HAP-1 (cell line): ENCODE measurements at regions not wholly inside any gene's neighbourhood (a gene's known extent, or its start where the extent isn't known, plus 50 kb on each side); places are given as distances from the start of the nearest gene placed in this dataset.

Source experiments
- DNase-seq, 2 experiments: peaks; one replicate each; pipeline ENCODE4 v3.0.0-alpha.2; 2016 to 2020; ENCODE audit warnings: low spot score in 2 of 2
- H3K27me3 ChIP-seq: fragments of 250-450 bp; sonication (Bioruptor Pico); 2 replicates; pipeline ENCODE4 v1.5.1; 2020; ENCODE audit warnings: low read depth, mild to moderate bottlenecking, moderate library complexity
- H3K36me3 ChIP-seq: fragments of 250-450 bp; sonication (Bioruptor Pico); replicated peaks from 2 replicates; pipeline ENCODE4 v1.5.1; 2020; ENCODE audit warnings: mild to moderate bottlenecking
- H3K4me1 ChIP-seq: fragments of 250-450 bp; sonication (Bioruptor Pico); 2 replicates; pipeline ENCODE4 v1.5.1; 2020; ENCODE audit warnings: mild to moderate bottlenecking
- H3K4me3 ChIP-seq: fragments of 250-450 bp; sonication (Bioruptor Pico); 2 replicates; pipeline ENCODE4 v1.5.1; 2020; ENCODE audit warnings: mild to moderate bottlenecking, moderate library complexity
- H3K9me3 ChIP-seq: fragments of 250-450 bp; sonication (Bioruptor Pico); 2 replicates; pipeline ENCODE4 v1.5.1; 2020; ENCODE audit warnings: mild to moderate bottlenecking, moderate library complexity
- in situ Hi-C: fragments of 300-500 bp; cut with MboI; formaldehyde crosslinking; loops from 3 replicates; pipeline ENCODE4 v1.14.3; 2020; ENCODE audit warnings: low sequenced_read_pairs, inconsistent platforms, mixed read lengths

GRCh38 chr1:233513431-233513830 lies 100.5 kb upstream of the KCNK1 start:
- Histone ChIP-seq H3K4me3 (no peak overlapping the region), H3K4me1 (no peaks in the 10 kb centered on the region), H3K27me3 (0 out of 2 replicates have a peak, but pooled peaks cover 2% of the 10 kb centered on the region), H3K9me3 (no peaks in the 10 kb centered on the region), H3K36me3 (no peaks in the 10 kb centered on the region)
- in situ Hi-C loops = no loop called here
- no peak for DNase-seq

- DNase-seq = no peak
- Histone ChIP-seq H3K27me3 (no peaks in the 10 kb centered on the region), H3K4me1 (no peaks in the 10 kb centered on the region), H3K36me3 (no peaks in the 10 kb centered on the region), H3K4me3 (no peak overlapping the region), H3K9me3 (no peaks in the 10 kb centered on the region)
- in situ Hi-C loops = no loop called here
Measured at GRCh38 chr1:233514946-233515391, 98.9 kb upstream of the KCNK1 start.

GRCh38 chr1:233516732-233517131 lies 97.2 kb upstream of the KCNK1 start:
- in situ Hi-C loops = no loop called here
- Histone ChIP-seq H3K4me1 (no peaks in the 10 kb centered on the region), H3K9me3 (no peaks in the 10 kb centered on the region), H3K27me3 (no peaks in the 10 kb centered on the region), H3K36me3 (no peaks in the 10 kb centered on the region), H3K4me3 (no peak overlapping the region)
- no peak for DNase-seq

GRCh38 chr1:233518344-233518743 lies 95.6 kb upstream of the KCNK1 start:
- in situ Hi-C loops = no loop called here
- DNase-seq = peak; percentile 11 to 68
- Histone ChIP-seq H3K9me3 (no peaks in the 10 kb centered on the region), H3K27me3 (no peaks in the 10 kb centered on the region), H3K4me1 (peaks cover 5% of the 10 kb centered on the region; the same call in 1 of the 2 replicates), H3K36me3 (no peaks in the 10 kb centered on the region), H3K4me3 (no peak overlapping the region)

- no peaks in the 10 kb centered on the region for H3K9me3 ChIP-seq
- no peak for DNase-seq
- H3K36me3 ChIP-seq = no peaks in the 10 kb centered on the region
- no peak overlapping the region for H3K4me3 ChIP-seq
- no peaks in the 10 kb centered on the region for H3K27me3 ChIP-seq
- H3K4me1 ChIP-seq = peaks cover 6% of the 10 kb centered on the region; the same call in 1 of the 2 replicates
- in situ Hi-C loops = no loop called here
Measured at GRCh38 chr1:233520261-233521191, 93.4 kb upstream of the KCNK1 start.

- Histone ChIP-seq H3K27me3 (no peaks in the 10 kb centered on the region), H3K9me3 (no peaks in the 10 kb centered on the region), H3K4me3 (no peak overlapping the region), H3K4me1 (peaks cover 6% of the 10 kb centered on the region; the same call in 1 of the 2 replicates), H3K36me3 (no peaks in the 10 kb centered on the region)
- DNase-seq = peak; percentile 32 to 59
- in situ Hi-C loops = no loop called here
Measured at GRCh38 chr1:233523047-233523446, 90.9 kb upstream of the KCNK1 start.

- no peak for DNase-seq
- Histone ChIP-seq H3K27me3 (no peaks in the 10 kb centered on the region), H3K9me3 (no peaks in the 10 kb centered on the region), H3K4me1 (peaks cover 4% of the 10 kb centered on the region; the same call in 1 of the 2 replicates), H3K36me3 (no peaks in the 10 kb centered on the region), H3K4me3 (no peak overlapping the region)
- in situ Hi-C loops = no loop called here
Measured at GRCh38 chr1:233527818-233528217, 86.1 kb upstream of the KCNK1 start.

- Histone ChIP-seq H3K9me3 (no peaks in the 10 kb centered on the region), H3K27me3 (no peaks in the 10 kb centered on the region), H3K4me1 (no peaks in the 10 kb centered on the region), H3K36me3 (no peaks in the 10 kb centered on the region), H3K4me3 (no peak overlapping the region)
- DNase-seq = no peak
- in situ Hi-C loops = no loop called here
Measured at GRCh38 chr1:233530665-233531386, 83.1 kb upstream of the KCNK1 start.

- in situ Hi-C loops = no loop called here
- Histone ChIP-seq H3K4me3 (no peak overlapping the region), H3K27me3 (0 out of 2 replicates have a peak, but pooled peaks cover 3% of the 10 kb centered on the region), H3K4me1 (no peaks in the 10 kb centered on the region), H3K9me3 (no peaks in the 10 kb centered on the region), H3K36me3 (no peaks in the 10 kb centered on the region)
- no peak for DNase-seq
Measured at GRCh38 chr1:233540816-233541215, 73.1 kb upstream of the KCNK1 start.

- Histone ChIP-seq H3K4me3 (no peak overlapping the region), H3K36me3 (no peaks in the 10 kb centered on the region), H3K4me1 (no peaks in the 10 kb centered on the region), H3K9me3 (no peaks in the 10 kb centered on the region), H3K27me3 (no peaks in the 10 kb centered on the region)
- in situ Hi-C loops = no loop called here
- no peak for DNase-seq
Measured at GRCh38 chr1:233543338-233544255, 70.3 kb upstream of the KCNK1 start.

- in situ Hi-C loops = no loop called here
Measured at GRCh38 chr1:233544304-233544703, 69.6 kb upstream of the KCNK1 start.

GRCh38 chr1:233547726-233548125 lies 66.2 kb upstream of the KCNK1 start:
- no peak overlapping the region for H3K4me3 ChIP-seq
- no peaks in the 10 kb centered on the region for H3K36me3 ChIP-seq
- H3K27me3 ChIP-seq = no peaks in the 10 kb centered on the region
- H3K4me1 ChIP-seq = no peaks in the 10 kb centered on the region
- in situ Hi-C loops = no loop called here
- DNase-seq = no peak
- H3K9me3 ChIP-seq = no peaks in the 10 kb centered on the region

More at GRCh38 chr1:233544304-233544703, 69.6 kb upstream of the KCNK1 start:
- Histone ChIP-seq H3K36me3 (no peaks in the 10 kb centered on the region), H3K27me3 (no peaks in the 10 kb centered on the region), H3K4me3 (no peak overlapping the region), H3K4me1 (no peaks in the 10 kb centered on the region), H3K9me3 (no peaks in the 10 kb centered on the region)
- DNase-seq = no peak

GRCh38 chr1:233549404-233549803 lies 64.5 kb upstream of the KCNK1 start:
- H3K4me3 ChIP-seq = no peak overlapping the region
- no peak for DNase-seq
- in situ Hi-C loops = no loop called here
- H3K4me1 ChIP-seq = no peaks in the 10 kb centered on the region
- no peaks in the 10 kb centered on the region for H3K27me3 ChIP-seq
- H3K9me3 ChIP-seq = no peaks in the 10 kb centered on the region
- H3K36me3 ChIP-seq = no peaks in the 10 kb centered on the region
